Activated naive CD4-positive, alpha-beta T cell treated with Interleukin-2 at 50 U/mL for 16 hours (primary cell): ENCODE measurements at regions not wholly inside any gene's neighbourhood (a gene's known extent, or its start where the extent isn't known, plus 50 kb on each side); places are given as distances from the start of the nearest gene placed in this dataset.

Experiments
- DNase-seq: peaks from one replicate; pipeline ENCODE4 v3.0.0-alpha.2; 2020

DNA sequence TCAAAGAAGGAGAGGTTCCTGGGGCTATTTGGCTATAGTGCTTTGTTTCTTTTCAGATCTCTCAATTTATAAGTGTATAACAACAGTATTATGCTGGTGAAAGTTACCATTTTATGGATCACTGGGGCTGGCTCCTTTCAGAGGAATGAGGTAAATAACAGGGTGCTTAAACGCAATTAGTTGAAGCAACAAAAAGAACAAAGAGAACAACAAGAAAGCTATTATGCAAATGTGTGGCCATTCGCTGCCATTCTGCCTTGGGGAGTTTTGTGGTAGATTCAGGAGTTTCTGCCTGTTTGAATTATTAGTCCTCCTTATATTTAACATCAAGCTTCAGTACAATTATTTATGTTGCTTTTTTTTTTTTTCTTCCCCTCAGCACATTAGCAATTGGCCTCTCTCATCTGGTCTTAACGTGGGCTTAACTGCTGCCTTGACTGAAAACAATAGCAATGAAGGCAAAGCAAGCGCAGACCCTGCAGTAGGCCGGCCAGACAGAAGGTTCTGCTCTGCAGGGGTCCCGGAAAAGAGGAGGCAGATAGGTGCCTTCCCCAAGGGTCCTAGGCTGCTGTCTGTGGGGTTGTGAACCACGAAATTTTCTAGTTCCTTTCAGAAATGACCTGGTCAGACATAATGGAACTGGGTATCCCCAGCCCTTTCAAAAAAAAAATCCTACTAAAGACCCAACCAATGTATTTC is 339.9 kb upstream of the PODXL start:
- DNase-seq: no peak

DNA sequence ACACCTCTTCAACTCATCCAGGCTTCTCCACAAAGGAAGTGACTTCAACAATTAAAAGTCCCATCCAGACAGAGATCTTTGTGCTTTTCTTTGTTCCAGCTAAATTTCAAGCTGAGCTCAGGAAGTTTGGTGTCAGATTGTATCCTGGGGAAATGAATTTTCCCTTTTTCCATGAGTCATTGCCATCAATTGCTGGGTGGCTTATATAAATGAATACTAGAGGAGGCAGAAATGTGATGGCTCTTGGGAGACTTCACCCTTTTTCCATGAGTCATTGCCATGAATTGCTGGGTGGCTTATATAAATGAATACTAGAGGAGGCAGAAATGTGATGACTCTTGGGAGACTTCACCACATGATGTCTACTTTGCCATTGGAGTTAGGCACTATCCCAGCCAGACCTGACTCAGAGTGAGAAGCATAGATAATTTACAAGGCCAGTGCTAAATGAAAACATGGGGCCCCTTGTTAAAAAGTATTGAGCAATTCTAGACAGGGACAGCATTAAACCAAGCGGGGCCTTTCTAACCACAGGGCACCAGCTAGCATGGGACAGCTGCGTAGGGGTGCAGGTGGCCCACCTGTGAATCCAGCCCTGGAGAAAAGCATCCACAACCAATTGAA is 339.2 kb upstream of the PODXL start:
- DNase-seq: no peak

DNA sequence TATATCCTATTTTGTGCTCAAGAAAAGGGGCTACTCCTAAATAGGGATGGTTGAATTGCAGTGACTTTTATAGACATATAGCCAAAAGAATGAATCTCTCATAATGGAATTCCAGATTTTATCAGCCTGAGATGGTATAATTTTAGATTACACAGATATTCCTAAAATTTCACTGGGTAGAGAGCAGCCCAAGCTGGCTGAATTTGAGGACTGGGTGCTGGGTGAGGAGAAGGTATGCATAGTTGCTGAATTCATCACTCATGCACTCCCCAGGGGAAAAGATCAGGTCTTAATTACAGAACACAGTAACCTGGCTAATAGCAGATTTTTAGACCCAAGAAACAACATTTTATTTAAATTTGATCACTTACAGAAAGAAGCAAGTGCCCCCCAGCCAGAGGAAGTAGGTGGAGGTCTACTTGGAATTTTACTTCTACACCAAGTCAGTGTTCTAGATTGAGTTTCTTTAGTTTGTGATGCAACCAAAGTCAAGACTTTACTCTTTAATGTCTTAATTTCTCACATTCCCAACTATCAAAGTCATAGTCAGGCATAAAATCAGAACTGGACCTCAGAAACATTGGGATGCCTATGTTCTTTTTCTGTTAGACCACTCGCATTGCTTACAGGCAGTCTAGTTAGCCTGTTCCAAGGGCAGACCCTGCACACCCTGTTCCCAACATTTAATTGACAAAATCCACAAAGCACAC is 337.4 kb upstream of the PODXL start:
- DNase-seq: no peak

DNA sequence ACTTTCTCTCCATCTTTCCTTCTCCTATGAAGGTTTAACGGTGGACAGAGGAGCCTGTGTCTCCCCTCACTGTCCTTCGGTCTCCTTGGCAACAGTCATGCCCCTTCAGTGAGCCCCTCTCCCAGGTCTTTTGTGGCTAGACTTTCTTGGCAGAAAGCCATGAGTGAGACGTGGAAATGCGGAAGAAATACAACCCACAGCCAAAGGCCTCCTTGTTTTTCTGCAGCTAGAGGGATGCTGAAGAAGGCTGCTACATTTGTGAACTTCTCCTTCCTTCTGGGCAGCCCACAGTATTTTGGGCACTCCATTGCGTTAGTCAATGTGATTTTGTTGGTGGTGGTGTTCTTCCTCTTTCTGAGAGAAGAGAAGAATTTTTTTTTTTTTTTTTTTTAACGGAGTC is 333.7 kb upstream of the PODXL start:
- no peak for DNase-seq

DNA sequence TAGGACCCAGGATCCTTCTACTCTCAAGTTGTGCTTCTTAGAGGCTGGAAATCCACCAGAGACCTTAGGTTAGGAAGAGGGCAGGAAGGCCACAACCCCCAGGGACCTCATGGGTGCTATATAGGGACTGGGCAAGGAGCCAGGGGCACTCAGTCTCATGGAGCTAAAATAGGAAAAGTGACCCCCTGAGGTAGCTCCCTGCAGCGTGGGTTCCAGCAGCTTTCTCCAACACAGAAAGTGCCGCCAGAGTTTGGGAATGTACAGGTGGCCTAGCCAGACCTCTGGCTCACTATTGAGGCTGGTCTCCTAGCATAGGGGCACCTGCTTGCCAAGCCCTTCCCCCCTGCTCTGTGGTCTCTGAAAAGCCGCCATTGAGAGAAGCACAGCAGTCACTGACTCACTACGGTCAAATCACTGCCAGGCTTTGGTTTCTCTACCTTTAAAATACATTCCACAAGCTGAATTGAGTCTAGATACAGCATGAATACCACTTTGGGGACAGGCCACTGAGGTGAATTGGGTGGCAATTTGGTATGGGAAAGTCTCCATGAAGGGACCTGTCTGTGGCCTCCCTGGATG is 333.2 kb upstream of the PODXL start:
- DNase-seq: no peak

DNA sequence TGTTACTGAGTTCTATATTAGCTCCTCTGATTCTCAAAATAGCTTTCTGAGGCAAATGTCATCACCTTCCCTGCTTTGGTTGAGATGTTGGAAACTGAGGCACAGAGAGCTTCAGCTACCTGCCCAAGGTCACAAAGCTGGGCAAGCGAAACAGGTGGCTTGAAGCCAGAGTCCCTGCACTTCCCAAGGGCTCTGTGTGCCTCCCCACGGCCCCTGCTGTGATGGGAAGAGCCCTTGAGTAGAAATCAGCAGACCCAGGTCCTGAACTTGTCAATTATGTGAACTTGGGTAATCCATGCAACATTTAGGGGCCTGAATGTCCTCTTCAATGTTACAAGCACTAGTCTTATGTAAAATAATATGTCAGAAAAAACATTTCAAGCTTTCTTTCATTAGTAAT is 327.3 kb upstream of the PODXL start:
- DNase-seq: no peak

DNA sequence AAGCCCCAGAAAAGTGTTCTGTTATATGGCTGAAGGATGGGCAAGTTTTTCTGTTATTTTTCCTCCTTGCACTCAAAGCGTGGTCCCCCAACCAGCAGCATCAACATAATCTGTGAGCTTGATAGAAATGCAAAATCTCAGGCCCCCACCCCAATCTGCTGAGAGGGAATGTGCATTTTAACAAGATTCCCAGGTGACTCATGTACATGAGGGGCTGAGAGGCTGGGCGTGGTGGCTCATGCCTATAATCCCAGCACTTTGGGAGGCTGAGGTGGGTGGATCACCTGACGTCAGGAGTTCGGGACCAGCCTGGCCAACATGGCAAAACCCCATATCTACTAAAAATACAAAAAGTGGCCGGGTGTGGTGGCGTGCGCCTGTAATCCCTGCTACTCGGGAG is 326.8 kb upstream of the PODXL start:
- DNase-seq: no peak

DNA sequence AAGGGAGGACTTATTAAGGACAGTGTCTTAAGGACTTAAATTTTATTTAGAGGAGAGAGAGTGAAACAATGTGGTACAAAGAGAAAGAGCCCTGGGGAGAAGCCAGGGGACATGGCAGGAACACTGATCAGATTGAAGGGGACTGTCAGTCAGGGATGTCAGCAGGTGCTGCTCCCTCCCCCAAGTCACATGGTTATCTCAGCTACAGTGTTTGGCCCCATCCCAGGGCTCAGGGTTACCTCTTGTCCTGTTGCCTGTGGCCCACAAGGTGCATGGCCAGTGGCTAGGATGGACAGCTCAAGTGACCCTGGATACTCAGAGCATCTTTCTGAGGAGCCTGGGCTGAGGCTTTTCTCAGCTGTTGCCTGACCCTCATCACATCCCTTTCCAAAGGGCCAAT is 325.9 kb upstream of the PODXL start:
- no peak for DNase-seq

DNA sequence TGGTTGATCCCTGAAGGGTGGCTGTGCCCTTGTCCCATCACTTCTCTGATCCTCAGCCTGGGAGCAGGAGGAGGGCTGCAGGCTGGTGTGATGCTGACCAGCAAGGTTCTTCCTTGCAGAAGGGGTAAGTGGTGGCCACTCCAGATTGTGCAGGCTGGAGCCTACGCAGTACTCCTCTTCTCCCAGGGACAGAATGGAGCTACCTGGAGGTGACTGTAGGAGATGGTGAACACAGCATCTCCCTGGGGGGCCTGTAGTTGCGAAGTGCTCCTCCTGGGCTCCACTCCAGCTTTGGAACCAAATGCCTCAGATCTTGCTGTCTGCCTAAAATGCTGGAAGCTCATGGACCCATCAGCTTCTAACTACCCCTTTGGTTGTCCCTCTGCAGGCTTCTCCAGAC is 323.6 kb upstream of the PODXL start:
- no peak for DNase-seq

DNA sequence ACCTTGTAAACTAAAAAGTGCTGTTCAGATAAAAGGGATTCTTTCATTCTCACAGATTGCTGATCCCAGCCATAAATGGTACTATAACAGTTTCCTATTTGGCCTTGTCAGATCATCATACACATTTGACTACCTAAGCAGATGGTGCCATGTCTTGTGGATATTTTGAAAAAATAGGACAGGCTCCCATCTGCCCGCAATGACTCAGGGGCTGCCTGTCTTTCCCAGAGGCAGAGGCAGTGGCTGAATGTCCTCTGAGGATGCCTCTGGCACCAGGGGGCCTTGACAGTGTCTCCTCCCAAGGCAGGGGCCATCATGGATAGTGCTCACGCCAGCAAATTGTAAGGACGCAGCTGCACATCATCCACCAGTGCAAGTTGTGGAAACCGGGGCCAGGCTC is 323.0 kb upstream of the PODXL start:
- DNase-seq: no peak

DNA sequence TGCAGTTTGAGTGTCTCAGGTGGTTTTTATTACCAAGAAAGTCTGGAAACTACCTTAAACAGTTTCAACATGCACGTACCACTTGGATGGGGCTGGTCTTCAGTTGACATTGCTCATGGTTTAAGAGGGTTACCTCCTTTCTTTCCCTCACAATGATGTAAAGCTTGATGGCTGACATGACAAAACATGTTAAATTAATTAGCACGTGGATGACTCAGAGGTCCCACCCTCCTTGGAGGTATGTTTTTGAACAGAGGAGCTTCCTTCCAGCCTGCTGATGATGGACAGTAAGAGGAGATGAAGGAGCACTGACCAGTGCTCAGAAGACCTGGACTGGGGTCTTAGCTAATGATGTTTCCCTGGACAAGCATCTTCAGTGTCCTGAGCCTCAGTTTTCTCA is 322.3 kb upstream of the PODXL start:
- no peak for DNase-seq

DNA sequence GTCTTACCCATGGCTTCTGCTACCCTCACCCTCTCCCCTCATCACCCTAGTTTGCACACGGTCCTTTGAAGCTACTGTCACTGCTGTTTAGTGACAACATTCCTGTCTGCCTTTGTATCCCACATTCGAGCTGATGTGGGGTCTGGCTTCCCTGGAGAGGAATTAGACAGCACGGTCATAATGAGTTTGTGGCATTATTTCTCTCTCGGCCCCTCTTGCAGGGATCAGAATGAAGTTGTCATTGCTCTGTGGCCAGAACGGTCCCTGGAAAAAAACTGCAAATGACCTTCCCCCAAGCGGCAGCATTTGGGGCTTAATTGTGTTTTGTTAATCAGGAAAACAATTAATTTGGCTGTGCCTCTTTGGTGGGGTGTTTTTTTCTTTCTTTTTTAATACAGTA is 317.2 kb upstream of the PODXL start:
- DNase-seq: no peak

DNA sequence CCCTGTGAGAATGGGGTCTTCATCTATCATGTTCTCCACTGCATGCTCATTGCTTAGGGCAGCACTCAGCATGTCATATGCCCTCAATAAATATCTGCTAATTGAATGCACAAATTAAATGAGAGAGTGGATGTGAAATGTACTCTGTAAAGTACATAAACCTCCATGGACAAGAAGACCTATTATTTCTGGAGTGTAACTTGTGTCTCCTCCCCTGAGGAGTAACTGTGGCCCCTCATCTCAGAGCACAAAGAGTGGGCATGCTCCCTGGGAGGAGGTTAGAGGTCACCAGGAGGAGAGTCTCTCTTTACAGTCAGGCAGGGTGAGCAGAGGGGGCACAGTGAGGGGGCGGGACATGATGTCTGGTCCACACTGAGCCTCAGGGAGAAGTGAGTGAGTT is 313.6 kb upstream of the PODXL start:
- DNase-seq: no peak

DNA sequence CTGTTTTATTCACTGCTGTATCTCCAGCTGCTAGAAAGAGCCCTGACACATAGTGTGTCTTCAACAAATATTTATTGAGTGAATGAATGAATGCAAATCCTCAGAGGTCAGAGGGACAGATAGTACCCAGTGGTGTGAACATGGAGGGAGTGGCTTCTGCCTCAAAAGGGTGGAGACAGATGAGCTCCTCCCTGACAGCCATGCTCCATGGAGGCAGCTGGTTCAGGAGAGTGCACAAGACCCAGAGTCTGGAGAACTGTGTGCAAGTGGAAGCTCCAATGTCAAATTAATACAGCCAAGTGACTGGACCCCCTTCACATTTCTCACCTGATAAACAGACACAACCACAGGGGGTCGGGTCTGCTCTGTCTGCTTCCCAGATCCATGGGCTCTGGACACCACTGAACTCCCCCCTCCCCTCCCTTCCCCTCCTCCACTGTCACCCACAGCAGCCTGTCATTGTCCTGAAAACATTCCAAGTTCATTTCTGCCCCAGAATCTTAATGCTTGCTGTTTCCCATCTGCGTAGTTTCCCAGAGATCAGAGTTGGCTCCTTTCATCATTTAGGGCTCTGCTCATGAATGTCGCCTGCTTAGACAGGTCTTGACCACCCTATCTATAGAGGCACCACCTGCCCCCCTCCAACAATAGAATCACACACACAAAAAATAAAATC is 312.9 kb upstream of the PODXL start:
- DNase-seq: no peak

DNA sequence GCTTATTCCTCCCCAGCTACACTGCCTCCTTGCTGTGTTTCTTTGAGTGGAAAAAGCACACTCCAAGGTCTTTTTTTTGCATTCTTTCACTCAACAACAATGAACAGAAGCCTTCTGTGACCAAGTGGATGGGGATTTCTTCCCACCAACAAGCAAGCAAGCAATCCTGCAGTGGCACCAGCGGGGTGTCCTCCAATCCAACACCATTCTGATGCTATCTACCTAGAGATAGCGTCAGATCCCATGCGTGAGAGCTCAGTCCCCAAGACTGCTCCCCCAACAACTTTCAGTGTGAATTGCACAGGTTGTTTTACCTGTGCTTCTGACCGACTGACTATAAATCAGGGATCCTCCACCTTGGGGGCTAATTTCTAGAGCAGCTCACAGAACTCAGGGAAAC is 311.0 kb upstream of the PODXL start:
- no peak for DNase-seq

DNA sequence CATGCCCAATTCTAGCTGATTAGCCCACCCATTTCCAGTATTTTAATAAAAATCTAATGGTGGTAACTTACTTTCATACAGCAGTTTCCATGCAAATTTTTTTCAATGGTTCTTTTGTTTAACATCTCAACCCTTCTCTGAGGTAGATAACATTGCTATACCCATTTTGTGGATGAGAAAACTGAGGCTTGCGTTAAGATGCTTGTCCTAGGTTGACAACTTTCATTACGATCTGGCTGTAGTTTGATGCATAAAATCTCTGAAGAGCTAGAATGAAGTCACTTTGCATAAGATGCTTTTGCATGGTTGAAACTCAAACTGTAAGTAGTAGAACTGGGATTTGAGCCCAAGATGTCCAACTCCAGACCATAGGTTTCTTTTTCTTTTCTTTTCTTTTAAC is 309.5 kb upstream of the PODXL start:
- no peak for DNase-seq

DNA sequence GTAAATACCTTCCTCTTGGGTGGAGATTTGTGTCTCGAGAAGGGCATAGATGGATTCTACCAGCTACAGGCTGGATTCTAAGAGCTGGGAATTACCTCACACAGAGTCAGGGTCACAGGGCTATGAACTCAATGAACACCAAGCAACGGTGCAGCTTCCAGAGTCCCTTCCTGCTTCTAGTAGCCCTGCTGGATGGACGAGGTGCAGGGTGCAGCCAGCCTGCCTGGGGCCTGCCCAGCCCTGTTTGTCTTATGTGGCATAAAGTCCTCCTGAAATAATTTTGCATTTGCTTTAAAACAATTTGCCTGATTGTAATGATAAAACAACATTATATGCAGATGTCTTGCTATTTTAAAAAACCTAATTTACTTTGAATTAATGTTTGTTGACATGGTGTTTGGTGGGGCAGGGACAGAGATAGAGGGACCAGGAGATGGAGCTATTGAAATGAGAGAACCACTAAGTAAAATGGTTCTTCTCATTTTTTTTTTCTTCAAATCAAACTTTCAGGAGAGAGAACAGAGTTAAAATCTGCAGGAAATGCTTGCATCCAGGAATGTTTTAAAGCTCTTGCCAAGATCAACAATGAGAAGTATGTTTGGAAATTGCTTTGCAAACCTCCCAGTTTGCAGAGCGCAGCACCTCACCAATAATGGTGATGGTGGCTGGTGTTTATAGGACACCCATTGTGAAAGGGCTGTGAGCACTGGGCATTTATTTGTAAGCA is 305.4 kb upstream of the PODXL start:
- DNase-seq: no peak

DNA sequence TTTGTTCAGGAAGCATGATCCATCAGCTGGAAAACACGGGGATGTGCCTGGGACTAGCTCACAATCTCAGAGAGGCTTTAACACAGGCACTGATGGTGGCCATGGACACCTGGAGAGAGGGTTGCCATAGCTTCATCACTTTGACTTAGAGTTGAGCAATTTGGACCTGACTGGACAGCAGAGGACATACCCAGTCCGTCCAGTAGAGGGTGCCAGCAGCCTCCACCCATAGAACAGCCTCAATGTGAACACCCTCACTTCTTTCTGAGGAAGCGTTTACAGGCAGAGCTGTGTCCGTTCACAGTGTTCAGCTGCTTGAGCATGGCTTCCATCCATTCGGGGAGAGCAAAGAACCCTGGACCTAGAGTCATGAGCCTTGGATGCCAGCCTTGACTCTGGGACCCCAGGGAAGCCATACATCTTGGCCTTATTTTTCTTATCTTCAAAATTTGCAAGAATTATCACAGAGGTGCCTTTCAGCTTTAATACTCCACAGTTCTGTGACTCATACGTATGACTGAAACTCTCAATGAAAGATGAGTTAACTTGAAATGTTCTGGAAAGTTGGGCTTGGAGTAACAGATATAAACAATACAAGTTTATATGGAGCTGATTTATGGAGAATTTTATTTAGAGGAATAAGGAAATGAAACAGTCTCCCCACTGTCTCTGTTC is 302.9 kb upstream of the PODXL start:
- peak; percentile 39 for DNase-seq

DNA sequence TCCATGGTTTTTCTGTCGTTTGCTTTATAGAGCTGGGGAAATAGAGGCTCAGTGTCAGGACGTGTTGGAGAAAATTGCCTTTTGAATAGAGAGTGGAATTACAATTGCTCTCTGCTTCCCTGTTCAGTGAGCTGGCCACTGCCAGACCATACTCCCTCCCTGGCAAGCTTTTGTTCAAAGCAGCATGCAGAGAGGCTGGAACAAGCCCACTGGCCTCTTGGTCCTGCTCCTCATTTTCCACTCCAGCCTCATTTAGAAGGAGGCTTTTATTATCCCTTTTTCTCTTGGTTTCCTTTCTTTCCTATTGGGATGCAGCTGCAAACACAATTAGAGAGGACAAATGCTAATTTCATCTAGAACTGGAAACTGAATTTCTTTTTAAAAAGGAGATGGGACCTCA is 302.2 kb upstream of the PODXL start:
- no peak for DNase-seq

DNA sequence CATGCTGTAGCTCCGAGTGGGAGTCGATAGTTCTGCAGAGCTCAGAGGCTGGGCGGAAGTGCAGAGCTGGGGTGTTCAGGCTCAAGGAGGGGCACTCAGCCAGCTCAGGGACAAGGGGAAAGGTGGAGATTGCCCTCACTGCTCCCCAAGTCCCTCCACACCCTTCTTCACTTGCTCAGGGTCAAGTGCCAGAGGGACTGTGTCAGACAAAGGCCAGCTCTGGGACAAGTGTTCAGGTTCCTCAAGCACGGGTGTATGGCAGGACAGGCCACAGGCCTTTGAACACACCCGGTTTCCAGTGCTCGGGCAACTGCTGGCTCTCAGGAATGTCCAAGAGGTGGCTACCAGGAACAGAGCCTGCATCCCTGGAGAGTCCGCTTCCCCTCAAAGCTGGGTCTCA is 293.0 kb upstream of the PODXL start:
- DNase-seq: no peak

DNA sequence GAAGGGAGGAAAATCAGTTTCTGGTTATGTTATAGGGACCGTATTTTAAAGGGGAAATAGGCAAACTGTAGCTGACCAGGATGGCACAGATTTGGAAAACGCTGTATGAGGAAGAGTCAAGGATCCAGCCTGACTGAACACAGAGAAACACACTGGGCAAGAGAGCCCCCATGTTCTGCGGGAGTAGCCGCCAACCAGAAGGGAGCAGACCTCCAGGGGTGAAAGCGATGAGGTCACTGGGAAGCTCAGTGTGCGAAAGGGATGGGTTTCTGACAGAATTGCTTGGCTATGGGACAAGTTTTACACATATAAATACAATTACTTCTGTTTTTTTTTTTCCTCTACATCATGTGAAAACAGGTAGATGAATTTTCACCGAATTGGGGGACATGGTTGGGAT is 291.6 kb upstream of the PODXL start:
- no peak for DNase-seq

DNA sequence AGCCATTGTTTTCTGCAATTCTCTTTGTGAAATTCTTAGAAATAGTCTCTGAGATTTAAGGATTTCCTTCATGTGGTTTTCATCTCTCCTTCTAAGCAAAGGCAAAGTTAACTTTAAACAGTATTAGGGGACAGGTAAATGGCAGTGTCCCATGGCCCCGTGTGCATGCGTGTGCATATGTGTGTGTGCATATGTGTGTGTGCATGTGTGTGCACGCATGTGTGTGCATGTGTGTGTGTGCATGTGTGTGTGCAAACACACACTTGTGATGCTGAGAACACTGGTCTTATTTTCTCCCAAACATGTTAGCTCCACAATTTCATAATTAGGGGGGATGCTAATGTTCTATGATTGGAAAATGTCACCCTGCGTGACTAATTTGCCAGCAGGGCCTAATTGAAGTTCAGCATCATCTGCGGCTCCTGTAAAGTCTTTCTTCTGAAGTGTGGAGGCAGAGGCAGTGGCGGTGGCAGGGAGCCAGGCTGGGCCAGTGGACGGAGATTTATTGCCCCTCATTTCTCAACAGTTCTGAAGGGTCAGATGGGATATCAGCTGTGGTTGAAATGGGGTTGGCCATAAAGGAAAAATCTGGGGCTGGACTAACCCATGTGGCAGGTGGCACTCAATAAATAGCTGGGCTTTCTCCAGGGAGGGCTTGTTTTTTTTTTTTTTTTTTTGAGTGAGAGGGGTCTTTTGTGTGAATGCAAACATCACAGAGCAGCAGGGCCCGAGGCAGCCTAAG is 289.3 kb upstream of the PODXL start:
- no peak for DNase-seq
